Activated CD4-positive, alpha-beta T cell treated with anti-CD3 and anti-CD28 coated beads, Interleukin-2, amount 50 U/mL, for 1 hour (primary cell): ENCODE measurements at regions not wholly inside any gene's neighbourhood (a gene's known extent, or its start where the extent isn't known, plus 50 kb on each side); places are given as distances from the start of the nearest gene placed in this dataset.

Experiments used
- DNase-seq: peaks from one replicate; pipeline ENCODE4 v3.0.0-alpha.2; 2020

DNA sequence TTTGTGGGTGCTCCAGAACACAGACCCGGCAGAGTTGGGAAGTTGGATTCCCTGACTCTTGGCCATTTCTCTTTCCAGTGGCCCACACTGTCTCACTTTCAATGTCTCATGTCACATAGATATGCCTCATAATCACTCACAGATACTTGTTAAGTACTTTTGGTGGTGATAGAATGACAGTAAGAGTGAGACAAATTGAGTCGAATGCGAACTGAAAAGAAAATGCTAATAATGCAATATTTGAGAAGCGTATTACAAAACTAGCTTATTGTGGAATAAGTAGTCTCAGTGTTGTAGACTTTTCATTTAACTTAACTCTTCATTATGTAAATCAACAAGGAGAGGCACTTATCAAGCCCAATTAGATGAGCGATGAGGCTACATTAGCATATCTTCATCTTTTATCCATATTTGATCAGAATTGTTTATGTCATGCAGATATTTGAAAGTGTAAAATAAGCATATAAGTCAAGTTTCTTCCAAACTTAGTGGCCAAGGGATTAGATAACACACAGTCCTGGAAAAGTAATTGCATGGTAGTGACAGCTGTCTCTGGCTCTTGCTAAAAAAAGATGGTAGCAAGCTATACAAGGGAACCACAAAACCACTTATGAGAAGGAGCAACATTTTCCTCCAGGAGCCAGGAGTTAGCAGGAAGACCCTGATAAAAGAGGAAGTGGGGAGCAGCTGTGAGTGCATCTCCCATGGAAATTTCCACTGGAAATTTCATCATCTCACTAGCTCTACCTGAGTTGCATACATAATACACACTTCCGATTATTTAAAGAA is 243.6 kb downstream of the ARRDC4 start:
- DNase-seq: no peak

DNA sequence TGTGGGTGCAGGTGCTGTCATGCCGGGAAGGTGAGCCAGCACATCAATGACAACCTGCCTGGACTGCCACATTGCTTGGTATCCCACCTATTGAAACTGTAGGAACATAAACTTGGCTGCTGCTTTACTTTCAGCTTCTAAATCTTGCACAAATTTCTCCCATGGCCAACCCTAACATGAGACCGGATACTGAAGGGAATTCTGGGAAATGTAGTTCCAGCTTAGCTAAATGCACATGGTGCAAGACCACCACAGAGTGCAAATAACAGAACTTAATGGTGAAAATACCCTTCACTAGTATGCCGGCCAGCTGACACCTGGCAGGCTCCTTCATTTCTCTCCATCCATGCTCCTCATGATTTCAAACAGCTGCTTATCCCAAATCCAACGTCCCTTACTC is 247.4 kb downstream of the ARRDC4 start:
- DNase-seq: no peak

DNA sequence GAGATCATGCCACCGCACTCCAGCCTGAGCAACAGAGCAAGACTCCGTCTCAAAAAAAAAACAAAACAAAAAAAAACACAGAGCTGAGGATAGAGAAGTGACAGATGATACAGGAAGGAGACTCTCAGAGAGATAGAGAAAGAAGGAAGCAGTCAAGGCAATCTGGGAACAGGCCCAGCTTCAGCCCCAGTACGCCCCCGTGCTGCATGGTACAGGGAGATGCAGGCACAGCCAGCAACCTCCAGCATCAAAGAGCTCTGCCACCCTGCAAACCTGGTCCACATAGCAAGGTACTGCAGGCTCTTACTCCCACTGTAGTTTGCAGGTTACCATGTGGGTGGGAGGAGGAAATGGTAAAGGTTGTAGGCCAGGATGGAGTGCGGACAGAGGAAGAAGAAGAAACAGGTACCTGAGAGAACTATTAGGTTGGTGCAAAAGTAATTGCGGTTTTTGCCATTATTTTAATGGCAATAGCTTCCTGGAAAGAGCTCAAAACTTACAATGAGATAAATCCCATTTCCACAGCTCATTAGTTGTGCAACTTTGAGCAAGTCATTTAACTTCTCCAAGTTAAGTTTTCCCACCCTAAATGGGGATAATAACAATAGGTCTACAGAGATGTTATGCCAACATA is 253.0 kb downstream of the ARRDC4 start:
- DNase-seq: no peak

DNA sequence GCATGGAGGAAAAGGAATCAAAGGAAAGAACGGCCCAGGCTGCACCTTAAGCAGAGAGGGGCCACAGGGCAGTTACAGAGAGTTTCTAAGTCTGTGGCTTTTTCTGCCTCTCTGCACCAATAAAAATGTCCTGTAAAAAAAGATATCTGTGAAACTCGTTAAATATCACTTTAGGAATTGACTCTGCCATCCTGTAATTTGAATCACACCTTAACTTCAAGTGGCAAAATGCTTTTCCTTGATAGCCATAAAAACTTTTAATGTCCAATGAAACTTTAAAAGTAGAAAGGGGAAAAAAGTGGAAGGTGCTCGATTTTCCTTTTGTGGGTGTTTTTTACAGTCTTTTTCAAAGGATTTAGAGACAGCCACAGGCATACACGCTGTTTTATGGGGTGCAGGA is 255.7 kb downstream of the ARRDC4 start:
- no peak for DNase-seq

DNA sequence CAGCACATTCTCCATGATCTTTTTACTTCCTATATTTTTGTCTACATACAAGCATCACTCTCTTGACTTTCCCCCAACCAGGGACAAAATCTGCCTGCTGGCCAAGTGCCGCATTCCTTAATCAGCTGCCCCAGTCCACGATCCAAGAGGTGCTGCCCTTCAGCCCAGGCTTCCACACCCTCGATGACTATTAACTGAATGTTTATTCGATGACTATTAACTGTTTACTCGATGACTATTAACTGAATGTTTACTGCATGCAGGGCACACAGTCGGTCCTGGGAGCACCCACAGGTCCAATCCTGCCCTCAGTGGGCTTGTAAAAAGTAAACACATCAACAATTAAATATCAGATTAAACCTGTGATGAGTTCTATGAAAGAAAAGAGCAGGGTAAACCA is 256.9 kb downstream of the ARRDC4 start:
- no peak for DNase-seq

DNA sequence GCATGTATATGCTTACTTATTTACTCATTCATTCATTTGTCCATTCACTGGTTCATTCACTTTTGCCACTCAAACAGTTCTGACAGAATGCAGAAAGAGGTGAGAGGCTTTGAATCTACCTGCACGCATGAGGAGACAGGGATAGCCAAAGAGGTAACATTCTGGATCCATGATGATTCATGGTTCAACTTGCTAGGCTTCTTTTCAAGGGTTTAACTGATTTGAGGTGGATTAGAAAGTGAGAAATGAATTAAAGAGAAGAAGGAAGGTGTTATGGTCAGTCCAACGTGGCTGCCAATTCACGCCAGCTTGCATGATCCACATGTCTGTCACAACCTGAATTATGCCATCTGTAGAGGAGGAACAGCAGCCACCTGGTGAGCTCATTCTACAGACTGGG is 260.6 kb downstream of the ARRDC4 start:
- DNase-seq: no peak

DNA sequence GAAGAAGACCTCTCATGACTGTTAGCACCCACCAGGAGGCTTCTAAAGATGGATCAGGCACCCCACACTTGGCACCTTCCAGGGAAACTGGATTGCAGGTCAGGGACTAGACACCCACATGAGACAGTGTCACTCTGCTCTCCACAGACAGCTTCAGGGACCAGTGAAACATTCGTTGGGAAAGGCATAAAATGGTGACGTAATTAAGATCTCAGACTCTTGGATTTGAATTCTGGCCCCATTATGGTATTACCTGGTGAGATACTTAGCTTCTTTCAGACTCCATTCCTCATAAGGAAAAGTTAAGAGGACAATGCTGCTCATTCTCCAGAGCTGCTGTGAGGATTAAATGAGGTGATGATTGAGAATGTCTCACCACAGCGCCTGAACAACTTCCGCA is 261.1 kb downstream of the ARRDC4 start:
- DNase-seq: no peak

DNA sequence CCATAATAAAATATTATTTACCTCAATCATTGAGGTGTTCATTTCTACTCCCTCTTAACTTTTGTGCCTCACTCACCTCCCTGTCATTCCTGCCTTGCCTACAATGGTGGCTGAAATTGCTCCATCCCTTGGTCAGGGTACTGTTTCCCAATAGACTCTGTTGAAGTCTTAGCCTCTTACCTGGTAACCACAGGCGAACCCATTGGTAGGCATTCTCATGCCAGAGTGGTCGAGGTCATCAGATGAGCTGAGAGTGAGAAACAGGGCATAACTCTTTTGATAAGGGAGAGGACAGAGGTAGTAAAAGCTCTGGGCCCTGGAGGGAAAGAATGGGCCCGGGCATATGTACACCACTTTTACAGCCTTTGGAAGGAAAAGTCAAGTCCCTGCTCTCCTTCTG is 265.6 kb downstream of the ARRDC4 start:
- DNase-seq: no peak

DNA sequence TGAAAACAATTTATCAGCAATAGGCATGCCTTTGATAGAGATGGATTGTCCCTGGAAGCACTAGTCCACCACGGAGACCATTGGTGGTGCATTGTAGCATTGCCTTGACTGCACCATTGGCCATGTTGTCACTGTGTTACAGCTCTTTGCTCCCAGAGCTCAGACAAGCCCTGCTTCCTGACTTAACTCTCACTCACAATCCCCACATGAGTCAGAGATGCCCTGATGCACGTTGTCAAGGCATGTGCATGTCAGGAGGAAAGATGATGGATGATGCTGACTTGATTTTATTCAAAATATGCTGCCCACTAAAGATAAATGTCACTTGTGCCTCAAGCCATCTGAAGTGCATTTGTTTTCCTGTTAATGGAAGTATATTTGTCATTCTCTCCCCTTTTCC is 266.1 kb downstream of the ARRDC4 start:
- DNase-seq: no peak

DNA sequence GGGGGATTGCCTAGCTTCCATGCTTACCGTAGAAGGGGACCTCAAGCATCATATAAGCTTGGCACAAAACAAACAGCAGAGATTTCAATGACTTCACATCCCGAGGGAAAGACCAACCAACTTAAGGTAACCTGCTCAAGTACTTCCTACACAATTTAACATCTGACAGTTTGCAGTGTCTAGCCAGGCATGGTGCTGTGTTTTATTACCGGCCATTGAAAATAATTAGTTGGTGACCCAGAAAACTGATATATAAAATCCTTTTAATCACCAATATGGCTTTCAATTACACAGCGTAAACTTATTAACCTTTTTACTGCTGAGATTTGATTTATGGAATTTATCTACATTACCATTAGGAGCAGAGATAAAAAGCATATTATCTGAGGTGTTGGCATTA is 268.3 kb downstream of the ARRDC4 start:
- no peak for DNase-seq

DNA sequence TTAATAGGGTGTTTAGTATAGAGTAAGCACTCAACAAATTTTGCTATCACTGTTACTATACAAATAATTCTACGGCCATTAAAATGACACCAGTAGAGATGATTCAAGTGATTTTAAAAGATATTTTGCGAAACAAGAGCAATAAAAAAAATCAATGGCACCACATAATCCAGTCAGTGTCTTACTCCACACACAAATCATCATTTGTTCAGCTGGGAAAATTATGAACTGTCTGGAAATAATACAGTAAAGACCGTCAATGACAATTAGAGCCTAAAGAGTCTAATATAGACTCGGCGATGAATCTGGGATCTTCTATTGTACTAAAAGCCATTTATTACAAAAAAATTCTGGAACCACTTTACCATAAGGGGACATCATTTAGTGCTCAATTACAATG is 270.5 kb downstream of the ARRDC4 start:
- DNase-seq: no peak

DNA sequence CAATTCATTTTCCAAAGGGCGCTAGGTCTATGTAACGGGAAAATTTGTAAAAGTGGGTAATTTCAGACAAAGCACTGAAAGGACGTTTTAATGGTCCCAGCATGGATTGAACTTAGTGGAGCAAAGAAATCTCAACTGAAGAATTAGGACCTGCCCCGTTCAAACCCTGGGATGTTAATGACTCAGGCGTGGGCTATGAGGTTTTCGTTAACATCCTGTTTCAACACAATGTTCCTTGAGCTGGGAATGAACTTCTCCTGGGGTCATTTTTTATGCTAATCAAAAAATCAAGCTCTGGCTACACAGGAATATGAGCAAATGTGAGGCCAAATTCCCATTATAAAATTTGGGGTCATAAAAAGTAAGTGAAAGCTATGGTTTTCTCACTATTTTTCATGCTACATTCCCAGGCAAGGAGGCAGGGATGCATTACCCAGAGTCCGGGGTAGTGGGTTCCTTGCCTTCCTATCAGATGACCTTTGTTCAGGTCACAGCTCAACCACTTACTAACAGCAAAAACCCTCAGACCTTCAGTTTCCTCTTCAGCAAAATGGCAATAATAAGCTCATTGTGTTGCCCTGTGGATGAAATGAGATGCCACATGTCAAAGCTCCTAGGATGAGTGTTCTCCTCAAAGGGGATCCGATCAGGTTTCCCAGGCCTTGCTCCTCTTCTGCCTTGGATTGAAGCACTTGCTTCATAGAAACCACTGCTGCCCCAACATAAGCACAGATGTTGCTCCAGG is 271.4 kb downstream of the ARRDC4 start:
- DNase-seq: no peak

DNA sequence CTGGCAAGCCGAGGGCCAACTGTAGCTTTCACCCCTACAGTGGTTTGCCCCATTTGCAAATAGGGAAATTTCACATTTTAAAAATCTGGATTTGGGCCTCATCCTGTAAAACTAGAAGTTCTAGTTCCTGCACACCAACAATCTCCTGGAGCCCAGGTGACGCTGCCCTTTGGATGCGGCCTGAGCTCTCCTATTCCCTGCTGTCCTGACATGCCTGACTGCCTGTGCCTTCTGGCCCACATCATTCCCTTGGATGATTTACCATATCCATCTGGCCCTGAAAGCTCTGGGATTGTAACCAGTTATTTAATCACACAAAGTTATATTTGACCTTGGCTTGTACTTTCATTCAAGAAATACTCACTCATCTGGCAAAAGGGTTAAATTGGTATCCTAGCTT is 272.3 kb downstream of the ARRDC4 start:
- no peak for DNase-seq

DNA sequence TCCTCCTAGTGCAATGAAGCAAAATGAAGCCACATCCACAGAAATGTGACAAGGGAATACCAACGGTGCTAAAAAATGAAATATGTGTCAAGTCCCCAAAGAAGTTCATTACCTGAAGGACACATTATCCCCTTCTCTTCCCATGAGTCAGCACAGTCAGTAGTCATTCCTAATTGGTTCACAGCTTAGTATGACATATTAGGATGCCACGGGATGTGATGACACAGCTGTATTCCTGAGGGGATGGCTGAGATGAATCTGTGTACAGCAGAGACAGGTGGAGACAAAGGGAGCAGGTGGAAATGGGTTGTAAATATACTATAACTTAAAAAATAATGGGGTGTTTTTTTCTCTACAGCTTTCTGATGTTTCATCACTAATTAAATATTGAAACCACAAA is 273.4 kb downstream of the ARRDC4 start:
- DNase-seq: no peak

DNA sequence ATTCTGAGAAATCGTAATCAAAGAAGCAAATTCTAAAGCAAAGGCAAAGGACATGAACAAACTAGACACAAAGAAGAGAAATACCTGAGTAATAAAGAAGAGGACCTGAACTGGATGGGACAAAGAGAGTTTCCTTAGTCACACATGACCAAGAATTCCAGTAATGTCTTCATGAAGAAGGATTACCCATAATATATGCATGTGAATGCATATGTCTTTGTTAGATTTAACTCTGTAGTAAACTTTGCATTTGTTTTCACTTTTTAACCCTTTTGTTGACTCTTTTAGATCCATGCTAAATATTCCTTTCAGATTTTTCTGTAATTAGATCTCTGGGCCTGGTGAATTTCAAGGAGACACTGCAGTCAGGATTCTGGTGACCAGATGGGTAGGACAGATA is 279.8 kb downstream of the ARRDC4 start:
- DNase-seq: no peak

DNA sequence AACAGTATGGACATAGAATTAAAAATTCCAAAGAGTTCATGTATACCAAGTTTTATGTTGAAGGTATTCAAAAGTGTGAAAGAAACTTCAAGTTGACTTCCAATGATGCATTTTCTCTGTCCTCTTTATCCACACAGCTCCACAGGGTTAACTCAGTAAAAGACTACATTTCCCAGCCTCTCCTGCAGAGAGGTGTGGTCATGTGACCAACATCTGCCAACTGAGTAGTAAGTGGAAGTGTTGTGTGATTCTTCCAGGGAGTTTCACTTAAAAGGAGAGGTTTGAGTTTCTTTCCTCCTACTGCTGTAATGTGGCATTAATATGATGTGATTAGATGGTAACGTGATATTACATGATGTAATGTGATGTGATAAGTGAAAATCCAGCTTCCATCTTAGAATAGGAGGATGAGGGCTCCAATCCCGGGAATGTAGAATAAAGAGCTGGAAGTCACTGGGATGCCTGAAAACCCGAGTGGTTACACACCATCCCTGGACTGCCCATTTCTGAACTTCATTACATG is 280.6 kb downstream of the ARRDC4 start:
- DNase-seq: no peak

DNA sequence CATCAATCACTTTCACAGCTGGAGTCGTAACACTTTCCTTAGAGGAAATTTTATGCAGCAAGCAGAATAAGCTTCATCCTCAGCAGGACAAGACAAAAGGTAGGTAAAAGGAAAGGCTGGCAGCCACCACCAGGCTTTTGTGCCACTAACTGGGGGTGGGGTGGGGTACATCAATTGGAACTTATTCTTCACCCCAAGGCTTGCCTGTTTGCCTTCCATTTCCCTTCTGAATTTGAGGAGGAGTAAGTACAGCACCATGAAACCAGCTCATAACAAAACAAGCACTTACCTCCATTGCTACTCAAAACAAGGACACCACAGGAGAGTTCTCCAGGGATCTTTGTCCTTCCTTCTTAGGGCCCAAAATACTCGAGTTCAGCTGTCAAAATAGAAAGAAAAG is 296.8 kb downstream of the ARRDC4 start:
- DNase-seq: no peak

DNA sequence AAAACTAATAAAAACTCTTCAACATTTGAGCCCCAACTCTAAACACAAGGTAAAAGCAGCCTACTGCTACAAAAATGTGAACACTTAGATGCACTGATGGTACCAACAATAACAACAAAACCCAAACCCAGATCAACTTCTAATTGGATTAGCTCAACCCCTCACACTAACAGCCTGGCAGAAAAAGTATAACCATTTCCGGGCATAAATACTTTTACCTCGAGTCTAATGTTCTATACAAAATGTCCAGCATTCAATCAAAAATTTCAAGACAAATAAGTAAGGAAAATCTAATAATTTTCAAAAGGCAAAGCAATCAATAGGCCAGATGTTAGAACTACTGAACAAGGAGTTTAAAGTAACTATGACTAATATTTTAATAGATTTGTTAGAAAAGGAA is 303.3 kb downstream of the ARRDC4 start:
- no peak for DNase-seq

DNA sequence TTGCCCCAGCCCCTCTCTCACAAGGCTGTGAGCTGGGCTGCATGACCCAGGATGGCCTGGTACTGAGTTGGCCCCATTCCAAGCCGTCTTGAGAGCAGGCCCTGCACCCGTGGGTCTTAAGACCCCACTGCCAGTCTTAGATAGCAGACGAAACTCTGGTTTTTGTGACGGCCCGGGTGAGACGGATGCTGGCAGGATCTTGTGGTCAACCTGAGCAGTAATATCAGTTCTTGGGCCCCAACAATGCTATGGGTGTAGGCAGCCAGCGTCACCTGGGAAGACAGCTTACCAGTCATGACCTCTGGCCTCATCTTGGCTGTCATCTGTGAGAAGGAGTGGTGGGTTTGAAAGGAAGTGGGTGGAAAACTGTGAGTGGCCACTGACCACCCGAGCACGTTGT is 305.8 kb downstream of the ARRDC4 start:
- no peak for DNase-seq

DNA sequence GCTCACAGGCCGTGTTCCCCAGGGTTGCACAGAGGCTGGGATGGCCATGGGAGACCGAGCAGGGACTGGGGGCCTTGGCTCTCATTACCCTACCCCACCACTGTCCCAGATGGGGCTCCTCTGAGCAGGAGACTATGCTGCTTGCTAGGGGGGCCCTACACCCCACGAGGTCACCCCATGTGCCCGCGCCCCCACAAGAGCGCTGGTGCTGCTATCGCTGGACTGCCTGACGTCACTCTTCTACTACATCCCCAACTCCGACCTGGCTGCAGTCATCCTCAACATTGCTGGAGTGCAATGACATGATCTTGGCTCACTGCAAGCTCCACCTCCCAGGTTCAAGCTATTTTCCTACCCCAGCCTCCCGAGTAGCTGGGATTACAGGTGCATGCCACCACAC is 307.7 kb downstream of the ARRDC4 start:
- no peak for DNase-seq

DNA sequence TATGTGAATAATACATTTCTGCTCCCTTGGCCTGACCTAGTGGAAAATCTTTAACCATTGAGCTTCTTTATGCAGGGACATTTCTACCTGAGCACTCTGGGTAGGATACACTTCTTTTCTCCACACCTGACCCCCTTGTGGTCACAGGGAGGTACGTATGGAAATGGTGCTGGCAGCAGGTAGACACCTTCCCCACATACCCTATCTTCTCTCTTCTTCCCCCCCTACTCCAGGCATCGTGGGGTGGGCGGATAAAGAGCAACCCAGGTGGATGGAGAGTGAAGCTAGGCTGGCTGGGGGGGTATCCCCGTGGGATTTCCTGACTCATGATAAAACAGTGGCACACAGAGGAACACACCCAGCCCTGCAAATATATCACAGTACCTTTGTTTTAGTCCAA is 312.1 kb downstream of the ARRDC4 start:
- no peak for DNase-seq

DNA sequence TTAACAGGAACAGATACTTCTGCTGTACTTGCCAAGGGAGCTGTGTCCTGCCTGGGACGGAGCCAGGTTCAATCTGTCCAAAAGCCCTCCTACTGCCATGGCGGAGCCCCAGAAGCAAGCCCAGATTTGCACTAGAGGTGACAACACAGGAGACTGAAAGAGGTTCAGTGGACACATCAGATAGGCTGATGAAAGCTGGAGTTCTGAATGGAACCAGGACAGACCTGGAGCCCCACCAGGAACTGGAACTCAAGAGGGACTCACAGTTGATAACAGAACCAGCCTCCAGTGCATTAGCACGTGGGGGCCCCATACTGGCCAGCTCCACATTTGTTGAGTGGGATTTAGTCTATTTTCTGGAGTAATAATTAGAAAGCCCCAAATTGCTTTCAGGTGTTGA is 315.5 kb downstream of the ARRDC4 start:
- no peak for DNase-seq

DNA sequence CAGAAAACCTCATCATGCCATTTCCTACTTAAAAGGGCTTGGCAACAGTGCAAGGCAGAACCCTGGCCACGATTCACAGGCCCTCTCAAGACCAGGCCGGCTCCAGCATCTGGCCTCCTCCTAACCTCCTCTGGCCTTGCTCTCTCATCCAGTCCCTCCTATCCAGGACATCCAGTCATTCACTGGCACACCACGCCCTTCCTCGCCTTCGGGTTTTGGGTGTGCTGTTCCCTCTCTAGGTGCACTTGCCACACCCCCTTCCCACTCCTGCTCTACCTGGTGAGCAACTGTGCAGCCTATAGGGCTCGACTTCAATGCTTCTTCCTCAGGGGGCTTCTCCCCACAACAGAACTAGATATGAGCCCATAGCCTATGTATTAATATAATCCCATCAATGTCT is 317.1 kb downstream of the ARRDC4 start:
- no peak for DNase-seq
